ENCODE measurements at regions not wholly inside any gene's neighbourhood (a gene's known extent, or its start where the extent isn't known, plus 50 kb on each side); places are given as distances from the start of the nearest gene placed in this dataset.
A peak's percentile ranks its signal among the peaks of the same experiment; 100 is the strongest.

- Histone ChIP-seq H3K36me3 (ENCODE audit: low read depth) (no peaks in the 10 kb centered on the region), H3K9me3 (no peaks in the 10 kb centered on the region), H3K4me3 (no peak overlapping the region), H3K4me1 (ENCODE audit: low read depth) (peaks cover 47% of the 10 kb centered on the region)
- TF ChIP-seq, protein P1, sequence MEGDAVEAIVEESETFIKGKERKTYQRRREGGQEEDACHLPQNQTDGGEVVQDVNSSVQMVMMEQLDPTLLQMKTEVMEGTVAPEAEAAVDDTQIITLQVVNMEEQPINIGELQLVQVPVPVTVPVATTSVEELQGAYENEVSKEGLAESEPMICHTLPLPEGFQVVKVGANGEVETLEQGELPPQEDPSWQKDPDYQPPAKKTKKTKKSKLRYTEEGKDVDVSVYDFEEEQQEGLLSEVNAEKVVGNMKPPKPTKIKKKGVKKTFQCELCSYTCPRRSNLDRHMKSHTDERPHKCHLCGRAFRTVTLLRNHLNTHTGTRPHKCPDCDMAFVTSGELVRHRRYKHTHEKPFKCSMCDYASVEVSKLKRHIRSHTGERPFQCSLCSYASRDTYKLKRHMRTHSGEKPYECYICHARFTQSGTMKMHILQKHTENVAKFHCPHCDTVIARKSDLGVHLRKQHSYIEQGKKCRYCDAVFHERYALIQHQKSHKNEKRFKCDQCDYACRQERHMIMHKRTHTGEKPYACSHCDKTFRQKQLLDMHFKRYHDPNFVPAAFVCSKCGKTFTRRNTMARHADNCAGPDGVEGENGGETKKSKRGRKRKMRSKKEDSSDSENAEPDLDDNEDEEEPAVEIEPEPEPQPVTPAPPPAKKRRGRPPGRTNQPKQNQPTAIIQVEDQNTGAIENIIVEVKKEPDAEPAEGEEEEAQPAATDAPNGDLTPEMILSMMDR (IDR thresholded peaks at IDR 0.05) = no peak
- ATAC-seq (peak; percentile 21), DNase-seq (no peak)
- intact Hi-C loops (cut with DNase I, micrococcal nuclease) = no loop called here
These were observed 87.0 kb downstream of the CD164 start for GRCh38 chr6:109295109-109295773.

- intact Hi-C loops (cut with DNase I, micrococcal nuclease) = no loop called here
- Histone ChIP-seq H3K4me1 (ENCODE audit: low read depth) (peaks cover 46% of the 10 kb centered on the region), H3K9me3 (no peaks in the 10 kb centered on the region), H3K4me3 (no peak overlapping the region), H3K36me3 (ENCODE audit: low read depth) (no peaks in the 10 kb centered on the region)
- DNase-seq (no peak), ATAC-seq (no peak)
- TF ChIP-seq, protein P1 (IDR thresholded peaks at IDR 0.05) = no peak
These were observed 89.2 kb downstream of the CD164 start for GRCh38 chr6:109292983-109293586.

- intact Hi-C loops (cut with DNase I, micrococcal nuclease) = no loop called here
- H3K4me1 ChIP-seq (ENCODE audit: low read depth) = peaks cover 42% of the 10 kb centered on the region
- TF ChIP-seq, protein P1 (IDR thresholded peaks at IDR 0.05) = no peak
- DNase-seq (peak in 2 of 3 donors; percentile 47 to 64), ATAC-seq (peak; percentile 20)
- H3K9me3 ChIP-seq = no peaks in the 10 kb centered on the region
- no peak overlapping the region for H3K4me3 ChIP-seq
- H3K36me3 ChIP-seq (ENCODE audit: low read depth) = no peaks in the 10 kb centered on the region
These were observed 89.8 kb downstream of the CD164 start for GRCh38 chr6:109292420-109292819.

- no peaks in the 10 kb centered on the region for H3K9me3 ChIP-seq
- DNase-seq = no peak
- no peak for ATAC-seq
- no peaks in the 10 kb centered on the region for H3K36me3 ChIP-seq (ENCODE audit: low read depth)
- H3K4me1 ChIP-seq (ENCODE audit: low read depth) = peaks cover 37% of the 10 kb centered on the region
- TF ChIP-seq, protein P1 (IDR thresholded peaks at IDR 0.05) = no peak
- intact Hi-C loops (cut with DNase I, micrococcal nuclease) = no loop called here
- no peak overlapping the region for H3K4me3 ChIP-seq
These were observed 90.4 kb downstream of the CD164 start for GRCh38 chr6:109291902-109292301.

- no peak for DNase-seq
- intact Hi-C loops (cut with DNase I, micrococcal nuclease) = no loop called here
- Histone ChIP-seq H3K4me3 (no peak overlapping the region), H3K4me1 (ENCODE audit: low read depth) (peaks cover 27% of the 10 kb centered on the region), H3K36me3 (ENCODE audit: low read depth) (no peaks in the 10 kb centered on the region), H3K9me3 (no peaks in the 10 kb centered on the region)
- TF ChIP-seq, protein P1 (IDR thresholded peaks at IDR 0.05) = no peak
- no peak for ATAC-seq
These were observed 91.9 kb downstream of the CD164 start for GRCh38 chr6:109290143-109290931.

Data from mucosa of descending colon (tissue), 3 donors.